A673 (cell line): ENCODE measurements at regions not wholly inside any gene's neighbourhood (a gene's known extent, or its start where the extent isn't known, plus 50 kb on each side); places are given as distances from the start of the nearest gene placed in this dataset.

Experiments
- CTCF ChIP-seq: fragments of 300-800, 200-600 bp; sonication (generic); conservative IDR thresholded peaks from 2 replicates; pipeline ENCODE4 v1.5.1; 2017; ENCODE audit warnings: low read depth, mild to moderate bottlenecking, antibody characterized with exemption, low read length, moderate library complexity, mixed read lengths
- EZH2 ChIP-seq: fragments of 200-600 bp; sonication (generic); IDR thresholded peaks from 2 replicates; pipeline ENCODE4 v1.6.1; 2017; ENCODE audit warnings: borderline replicate concordance, low read depth, mild to moderate bottlenecking, mixed read lengths, antibody characterized with exemption, low read length; ENCODE audit not compliant: poor library complexity, severe bottlenecking

- TF ChIP-seq CTCF = no peak
- TF ChIP-seq EZH2 = no peak
These were observed 475.5 kb downstream of the AACS start for GRCh38 chr12:125540580-125541204.
